ENCODE measurements at regions not wholly inside any gene's neighbourhood (a gene's known extent, or its start where the extent isn't known, plus 50 kb on each side); places are given as distances from the start of the nearest gene placed in this dataset.
A peak's percentile ranks its signal among the peaks of the same experiment; 100 is the strongest.

DNA sequence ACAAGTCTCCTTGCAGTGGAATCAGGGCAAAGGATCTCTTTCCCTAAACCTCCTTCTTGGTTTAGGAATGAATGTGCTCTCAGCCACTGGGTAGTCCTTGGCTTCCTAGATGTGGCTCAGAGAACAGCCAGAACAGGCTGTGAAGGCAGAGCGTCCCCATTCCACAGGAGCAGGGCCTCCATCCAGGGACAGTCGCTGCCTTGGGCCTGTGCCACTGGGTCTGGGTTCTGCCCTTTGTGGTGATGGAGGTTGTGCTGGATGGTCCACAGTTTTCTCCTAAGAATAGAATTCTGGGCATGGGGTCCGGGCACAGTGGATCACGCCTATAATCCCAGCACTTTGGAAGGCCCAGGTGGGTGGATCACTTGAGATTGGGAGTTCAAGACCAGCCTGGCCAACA, 516.5 kb upstream of the RAB6C start:
- DNase-seq: no peak

DNA sequence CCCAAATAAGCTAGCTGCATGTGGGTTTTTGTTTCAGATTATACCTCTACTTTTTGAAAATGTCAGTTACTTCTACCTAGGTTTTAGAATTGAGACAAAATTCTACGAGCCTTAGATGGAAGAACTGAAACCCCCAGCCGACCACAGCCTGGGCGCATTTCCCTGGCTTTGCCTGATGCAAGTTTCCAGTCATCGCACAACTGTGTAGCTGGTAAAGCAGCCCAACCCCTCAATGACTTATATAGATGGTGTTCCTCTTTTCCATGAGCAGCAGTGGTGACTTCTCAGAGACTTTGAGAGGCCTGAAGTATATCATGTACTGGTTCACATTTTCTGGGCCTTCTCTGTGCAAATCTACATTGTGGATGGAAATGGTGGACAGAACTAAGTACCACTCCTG, 515.4 kb upstream of the RAB6C start:
- peak in 2 of 4 experiments; percentile 8 to 35 for DNase-seq

DNA sequence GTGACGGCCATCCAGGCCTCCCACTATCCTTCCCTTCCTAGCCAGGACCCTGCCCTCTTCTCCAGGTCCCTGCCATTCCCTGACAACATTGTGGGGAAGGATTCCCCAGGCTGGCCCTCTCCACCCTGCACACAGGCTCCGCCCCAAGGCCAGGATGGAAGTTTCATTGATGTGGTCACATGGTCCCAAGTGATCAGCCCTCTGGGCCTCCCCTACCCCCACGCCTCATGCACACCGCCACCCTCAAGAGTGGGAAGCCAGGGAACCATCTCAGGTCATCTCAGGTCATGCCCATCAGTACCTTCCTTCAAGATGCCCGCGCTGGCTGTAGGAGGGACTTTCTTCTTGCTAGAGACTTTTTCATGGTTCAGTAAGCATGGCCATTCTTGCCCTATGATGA, 514.8 kb upstream of the RAB6C start:
- peak in 1 of 4 experiments; percentile 1 for DNase-seq

DNA sequence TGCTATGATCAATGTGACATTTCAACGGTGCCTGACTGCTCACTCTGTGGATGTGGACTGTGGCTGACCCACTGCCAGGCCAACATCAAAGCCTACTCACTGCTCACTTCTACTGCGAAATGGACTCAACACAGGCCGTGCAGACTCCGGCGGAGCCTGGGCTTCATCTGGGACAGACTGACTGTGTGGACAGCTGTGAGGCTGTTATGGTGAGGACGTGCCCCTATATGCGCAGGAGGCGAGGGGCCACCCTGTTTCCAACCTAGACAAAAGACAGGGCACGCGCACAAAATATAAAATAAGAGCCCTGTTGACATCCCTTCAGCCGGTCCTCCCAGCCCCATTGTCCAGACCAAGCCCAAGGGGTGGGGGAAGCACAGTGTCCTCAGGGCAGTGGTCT, 514.4 kb upstream of the RAB6C start:
- no peak for DNase-seq

DNA sequence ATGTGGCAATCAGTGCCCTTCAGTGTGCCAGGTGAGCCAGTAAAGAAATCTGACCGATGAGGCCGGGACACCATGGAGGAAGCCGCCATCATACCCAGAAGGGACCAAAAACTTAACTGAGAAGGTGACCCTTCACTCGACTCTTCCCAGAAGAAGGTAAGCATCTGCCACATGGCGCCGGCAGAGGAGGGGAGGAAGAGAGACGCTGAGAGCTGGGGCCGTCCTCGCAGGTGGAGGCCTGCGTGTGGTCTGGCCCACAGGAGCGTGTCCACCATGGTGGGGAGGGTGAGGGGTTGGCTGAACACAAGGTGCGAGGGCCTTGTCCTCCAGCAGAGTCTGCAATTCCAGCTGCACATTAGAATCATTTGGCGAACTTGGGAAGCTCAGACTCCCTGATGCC, 513.1 kb upstream of the RAB6C start:
- DNase-seq: no peak

DNA sequence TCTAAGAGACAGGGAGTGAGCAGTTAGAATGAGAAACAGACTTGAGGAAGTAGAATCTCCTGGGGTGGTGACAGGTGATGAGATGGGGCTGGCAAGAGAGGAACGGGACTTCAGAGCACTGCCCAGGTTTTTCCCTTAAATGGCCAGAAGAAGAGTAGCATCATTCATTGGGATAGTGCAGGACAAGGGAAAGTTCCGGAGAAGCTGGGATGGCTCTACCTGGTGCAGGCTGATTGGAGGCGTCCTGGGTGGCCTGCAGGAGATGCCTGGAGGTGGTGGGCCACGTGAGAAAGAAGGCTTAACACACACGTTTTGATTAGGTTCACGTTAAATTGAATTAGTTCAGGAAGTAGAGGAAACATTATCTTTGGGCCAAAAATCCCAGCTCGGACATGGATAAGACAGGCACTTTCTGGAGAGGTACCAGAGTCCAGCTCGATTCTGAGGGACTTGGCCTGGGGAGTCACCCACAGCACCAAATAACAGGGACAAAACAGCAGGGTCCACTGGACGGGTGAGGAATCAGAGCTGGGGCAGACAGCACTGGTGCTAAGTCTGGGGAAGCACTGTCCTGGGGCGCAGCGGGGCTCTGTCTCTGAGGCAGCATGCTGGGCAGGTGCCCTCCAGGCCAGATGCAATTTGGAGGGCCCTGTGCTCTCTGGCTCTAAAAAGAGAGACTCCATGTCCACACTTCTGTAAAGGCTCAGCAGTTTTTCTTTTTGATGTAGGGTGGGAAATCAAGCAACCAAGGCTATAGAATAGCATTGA, 512.3 kb upstream of the RAB6C start:
- DNase-seq: no peak

DNA sequence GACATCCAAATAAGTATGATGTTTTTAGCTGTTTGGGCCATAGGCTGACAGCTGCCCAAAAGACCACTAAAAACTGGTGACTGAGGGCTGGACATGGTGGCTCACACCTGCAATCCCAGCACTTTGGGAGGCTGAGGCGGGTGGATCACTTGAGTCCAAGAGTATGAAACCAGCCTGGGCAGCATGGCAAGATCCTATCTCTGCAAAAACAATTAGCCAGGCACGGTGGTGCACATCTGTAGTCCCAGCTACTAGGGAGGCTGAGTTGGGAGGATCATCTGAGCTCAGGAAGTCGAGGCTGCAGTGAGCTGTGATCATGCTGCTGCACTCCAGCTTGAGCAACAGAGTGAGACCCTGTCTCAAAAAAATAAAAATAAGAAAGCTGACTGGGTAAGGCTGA, 511.5 kb upstream of the RAB6C start:
- DNase-seq: no peak

DNA sequence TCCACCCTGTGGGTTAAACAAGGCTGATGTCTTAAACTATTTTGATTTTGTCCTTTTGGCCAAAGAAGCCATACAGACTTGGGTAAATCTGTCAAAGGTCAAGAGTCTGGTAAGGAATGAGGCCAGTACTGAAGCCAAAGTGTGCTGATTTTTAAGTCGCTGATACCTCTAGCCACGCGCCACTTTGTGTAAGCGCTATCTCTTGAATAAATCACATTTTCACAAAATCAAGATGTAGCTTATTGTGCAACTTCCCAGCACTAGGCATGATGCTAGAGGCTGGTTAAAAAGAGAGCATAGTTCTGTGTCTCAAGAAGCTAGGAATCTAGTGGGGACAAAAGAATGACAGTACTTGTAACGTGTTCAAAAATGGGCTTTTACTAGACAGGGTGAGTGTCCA, 510.6 kb upstream of the RAB6C start:
- DNase-seq: no peak

DNA sequence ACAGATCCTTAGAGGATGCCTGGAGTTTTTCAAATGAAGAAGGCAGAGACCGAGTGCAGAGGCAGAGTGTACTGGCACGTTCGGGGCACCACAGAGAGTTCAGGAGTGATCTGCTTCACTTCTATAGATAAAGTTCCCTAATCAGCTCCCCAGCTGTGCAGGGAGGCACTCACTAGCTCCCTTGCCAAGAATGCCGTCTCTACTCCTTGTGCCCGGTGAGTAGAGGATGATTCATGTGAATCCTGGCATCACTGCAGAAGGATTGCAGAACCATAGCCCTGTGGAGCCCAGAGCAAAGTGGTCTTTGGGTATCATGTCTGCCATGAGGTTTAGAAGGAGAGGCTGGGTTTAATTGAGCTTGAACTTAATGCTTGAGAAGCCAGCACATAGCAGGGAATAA, 510.1 kb upstream of the RAB6C start:
- DNase-seq: no peak

DNA sequence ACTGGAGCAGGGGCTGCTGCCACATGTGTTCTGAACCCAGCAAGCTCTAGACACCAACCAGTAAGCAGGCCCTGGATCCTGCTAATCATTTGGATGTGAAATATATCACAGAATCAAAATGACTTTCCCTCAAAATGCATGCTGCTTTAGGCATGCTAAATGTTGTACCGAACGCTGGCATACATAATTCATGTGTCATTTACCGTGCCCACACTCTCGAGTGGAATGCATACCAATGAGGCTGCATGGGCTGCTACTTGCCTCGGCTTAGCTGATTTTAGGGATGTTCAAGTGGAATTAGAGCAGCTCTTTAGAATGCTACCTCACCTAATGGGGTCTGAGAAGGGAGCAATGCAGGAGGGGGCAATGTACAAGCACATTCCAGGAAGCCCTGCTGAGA, 509.6 kb upstream of the RAB6C start:
- no peak for DNase-seq

DNA sequence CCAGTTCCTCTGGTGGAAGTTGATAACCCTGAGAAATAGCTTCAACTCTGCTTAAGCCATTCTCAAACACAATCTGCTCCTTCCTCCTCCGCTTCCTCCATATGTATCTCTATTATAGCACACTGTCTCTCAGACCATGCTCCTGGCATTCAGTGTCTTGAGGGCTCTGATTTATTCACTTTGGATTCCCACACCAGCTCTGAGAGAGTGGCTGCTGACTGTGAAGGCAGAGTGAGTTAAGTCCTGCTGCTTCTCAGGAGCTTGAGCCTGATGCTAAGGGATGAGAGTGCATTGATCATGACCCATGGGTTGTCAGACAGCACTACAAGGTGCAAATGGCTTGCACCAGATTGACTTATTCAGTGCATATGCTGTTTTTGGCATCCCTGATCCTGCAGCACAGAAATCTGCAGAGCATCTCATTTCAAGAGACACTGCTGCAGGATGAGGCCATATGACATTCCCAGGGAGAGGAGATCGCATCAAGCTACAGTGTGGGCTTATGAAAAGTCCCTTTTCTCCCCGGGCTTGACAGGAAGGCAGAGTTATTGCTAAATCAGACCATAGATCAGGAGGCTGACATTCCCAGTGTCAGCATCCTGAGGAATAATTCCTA, 500.5 kb upstream of the RAB6C start:
- DNase-seq: no peak

DNA sequence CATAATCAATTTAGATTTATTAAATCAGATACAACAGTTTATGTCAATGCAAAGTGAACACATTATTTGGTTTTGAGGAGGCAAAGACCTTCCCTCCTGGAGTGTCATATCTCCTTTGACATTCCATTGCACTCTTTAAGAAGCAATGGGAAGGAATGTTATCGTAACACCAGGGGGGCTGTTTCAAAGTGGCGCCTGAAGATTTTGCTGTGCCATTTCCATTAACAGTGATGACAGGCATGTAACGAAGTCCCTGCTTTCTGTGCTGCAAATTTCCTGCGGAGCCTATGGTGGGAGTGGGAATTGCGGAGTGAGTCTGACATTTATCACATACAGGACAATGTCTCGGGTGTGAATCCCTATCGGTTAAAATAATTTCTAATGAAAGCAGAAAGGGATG, 499.6 kb upstream of the RAB6C start:
- DNase-seq: no peak

DNA sequence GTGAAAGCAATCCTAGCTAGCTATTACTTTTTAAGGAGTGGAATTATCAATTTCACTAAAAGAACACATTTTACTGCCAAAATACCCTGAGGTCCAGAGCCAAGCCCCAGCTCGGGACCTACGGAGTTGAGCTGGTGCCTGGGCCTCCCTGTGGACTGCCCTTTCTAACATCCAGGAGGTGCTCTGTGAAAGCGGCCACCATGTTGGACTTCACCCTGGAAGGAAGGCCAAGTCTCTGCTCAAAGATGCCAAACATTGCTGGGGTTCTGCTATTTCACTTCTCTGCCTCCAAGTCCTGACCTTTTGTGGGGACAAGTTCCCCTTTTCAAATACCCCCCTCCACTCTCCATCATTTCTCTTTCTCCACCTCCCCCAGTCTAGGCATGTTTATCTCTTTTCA, 498.7 kb upstream of the RAB6C start:
- peak in 1 of 4 experiments; percentile 8 for DNase-seq

DNA sequence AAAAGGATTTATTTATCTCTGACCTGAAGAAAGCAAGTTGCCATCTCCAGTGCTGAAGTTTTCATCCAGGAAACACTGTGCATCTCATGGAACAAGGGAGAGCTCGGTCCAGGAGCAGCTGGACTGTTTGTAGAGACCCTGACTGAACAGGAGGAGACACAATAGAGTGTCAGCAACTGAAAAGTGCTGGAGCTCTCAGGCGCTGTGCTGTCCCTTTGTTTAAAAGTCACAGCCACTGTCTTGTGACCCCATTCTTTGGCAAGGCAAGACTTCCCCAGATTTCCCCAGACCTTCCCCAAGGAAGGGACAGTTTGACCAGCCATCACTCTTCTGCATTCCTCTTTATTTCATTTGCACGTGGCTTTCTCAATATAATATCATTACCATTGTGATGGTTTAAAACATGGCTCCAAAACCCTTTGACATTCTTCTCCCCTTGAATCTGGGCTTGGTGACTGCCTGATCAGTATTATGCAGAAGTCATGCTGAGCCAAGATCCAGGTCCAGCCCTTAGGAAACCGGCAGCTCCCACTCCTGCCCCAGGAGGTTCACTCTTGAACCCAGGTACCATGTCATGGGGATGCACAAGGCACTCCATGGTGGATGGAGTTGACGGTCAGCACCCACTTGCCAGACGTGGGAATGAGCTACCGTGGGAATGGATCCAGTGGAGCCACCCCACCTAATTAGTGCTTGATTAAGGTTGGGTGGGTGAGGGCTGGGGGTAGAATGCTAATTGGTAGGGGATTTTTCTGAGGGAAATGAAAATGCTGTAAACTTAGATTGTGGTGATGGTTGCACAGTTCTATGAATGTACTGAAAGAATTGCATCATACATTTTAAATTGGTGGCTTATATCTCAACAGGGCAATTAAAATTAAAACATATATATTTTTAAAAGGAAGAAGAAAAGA, 497.9 kb upstream of the RAB6C start:
- DNase-seq: no peak

DNA sequence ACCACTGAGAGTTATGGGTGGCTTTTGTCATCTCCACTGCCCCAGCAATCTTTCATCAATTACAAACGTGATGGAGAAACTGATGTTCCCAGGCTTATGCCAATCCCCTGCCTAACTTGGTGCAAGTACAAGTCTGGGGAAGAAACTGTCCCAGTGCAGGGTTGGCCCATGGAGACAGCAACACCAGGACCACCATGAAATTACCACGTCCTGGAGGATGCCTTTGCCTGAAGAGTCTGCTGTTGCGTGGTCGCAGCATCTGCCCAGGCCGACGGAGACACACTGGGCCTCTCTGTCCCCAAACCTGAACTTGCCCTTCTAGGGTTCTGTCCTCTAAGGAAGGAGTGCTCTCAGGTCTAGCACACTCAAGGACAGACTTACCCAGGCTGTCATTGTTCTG, 496.8 kb upstream of the RAB6C start:
- DNase-seq: no peak

DNA sequence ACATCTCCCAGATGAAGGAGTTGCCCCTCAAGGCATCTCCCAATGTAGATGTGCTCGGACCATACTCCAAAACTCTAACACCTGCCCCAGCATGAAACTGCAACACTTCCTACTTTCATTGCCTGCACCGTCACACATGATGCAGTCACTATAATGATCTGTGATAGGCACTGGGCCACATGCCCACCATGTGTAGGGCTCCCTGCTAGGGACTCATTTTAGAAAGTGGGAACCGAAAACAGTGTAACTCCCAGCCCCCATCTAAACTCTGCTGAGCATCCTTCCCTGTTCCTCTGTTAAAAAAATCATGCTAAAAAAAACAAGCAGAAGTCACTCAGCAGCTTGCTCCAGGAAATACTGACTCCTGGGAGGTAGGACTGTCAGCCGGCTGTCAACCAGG, 496.1 kb upstream of the RAB6C start:
- DNase-seq: peak in 2 of 4 experiments; percentile 11 to 23

DNA sequence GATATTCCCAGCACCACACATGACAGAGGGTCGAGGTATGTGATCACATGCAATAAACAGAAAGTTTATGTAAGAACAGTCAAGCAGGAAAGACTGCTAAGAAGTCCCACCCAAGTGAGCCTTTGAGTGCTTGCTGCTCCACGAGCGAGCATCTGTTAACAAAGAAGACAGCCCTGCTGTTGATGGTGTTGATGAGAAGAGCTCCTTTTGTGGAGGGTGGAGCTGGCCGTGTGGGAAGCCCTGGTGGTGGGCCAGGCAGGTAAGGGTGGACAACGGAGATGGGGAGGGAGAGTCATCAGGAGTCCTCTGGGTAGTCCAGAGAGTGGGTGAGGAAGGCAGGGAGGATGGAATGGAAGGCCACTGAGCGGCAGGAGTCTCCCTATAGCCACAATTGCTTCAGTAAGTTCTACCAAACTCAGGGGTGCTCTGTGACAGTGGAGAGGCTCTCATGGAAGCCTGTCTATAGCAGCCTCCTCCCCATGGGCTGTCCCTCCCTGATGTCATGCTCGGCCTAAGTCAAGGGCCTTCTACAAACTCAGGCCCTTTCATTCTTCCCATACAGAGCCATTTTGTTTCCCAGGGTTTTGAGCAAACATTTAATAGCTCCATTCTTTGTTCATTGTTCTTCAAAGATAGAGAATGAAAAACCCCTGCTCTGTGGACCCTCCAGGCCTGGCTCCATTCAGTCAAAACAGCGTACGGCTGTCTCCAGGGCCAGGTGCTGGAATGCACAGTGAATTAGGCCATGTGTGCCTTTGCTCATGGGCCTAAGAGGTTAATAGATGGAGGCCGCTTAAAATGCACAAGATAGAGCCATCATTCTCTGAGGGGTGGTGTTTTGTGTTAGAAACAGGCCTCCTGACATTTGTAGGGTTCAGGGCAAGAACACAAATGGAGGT, 494.2 kb upstream of the RAB6C start:
- no peak for DNase-seq

DNA sequence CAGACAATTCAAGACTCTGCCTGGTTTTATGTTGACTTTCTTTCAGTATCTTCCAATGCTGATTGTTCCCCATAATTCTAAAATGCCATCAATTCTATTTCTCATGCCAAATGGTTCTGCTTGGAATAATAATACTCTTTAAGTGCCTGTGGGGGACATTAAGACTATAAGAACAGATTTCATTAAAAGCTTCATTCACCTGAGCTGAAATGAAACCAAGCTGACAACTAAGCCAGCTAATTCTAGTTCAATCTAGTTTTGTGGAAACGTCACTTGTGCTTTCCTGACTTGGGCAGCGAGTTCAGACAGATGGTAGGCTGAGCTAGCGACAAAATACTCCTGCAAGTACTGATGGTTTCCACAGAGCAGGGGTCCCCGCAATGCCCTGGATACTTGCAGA, 491.1 kb upstream of the RAB6C start:
- DNase-seq: no peak

DNA sequence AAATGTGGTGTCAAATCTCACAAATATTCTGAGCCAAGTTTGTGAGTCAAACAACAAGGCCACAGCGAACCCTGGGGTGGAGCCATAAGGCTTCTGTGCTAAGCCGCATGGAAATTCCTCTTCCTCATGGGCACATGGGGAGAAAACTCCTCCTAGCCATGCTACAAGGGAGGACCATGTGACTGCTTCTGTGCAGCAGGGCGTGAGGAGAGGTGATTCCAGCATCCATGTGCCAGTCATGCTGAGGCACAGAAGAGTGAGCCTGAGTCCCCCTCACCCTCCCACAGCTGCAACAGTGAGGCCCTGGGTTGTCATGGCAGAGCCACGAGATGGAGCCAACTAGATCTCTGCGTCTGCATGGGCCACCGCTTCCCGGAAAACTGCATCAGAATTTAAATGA, 488.8 kb upstream of the RAB6C start:
- DNase-seq: no peak

DNA sequence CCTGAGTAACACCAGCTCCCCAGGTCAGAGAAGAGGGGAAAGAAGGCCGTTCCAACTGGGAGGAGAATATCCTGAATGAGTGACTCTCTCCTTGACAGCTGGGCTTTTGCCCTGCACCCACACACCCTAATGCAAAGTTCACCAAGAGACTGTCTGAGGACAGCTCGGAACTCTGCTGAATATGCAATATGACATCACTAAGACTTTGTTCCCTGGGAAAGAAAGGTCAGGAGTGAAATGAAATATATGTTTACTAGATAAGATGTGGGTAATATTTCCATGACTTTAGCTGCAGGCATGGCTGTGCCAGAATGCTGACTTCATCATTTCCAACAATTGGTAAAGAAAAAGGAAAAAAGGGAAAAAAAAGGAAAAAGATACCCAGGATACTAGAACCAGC, 488.2 kb upstream of the RAB6C start:
- no peak for DNase-seq

DNA sequence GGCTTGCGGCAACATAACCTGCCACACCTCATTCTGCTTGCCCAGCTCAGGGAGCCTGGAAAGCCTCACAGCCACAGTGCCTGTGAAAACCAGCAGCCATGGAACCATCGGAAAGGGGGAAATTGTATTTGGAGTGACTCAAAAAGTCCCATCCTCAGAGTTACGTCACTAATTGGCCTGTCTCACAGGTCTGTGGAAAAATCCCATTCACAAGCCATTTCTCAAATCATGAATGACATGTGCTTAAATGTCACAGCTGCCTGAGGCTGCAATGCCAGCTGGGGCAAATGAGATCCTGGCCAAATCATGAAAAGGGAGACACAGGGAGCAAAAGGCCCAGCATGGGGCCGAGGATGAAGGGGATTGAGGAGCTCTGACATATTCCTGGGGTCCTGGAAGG, 486.9 kb upstream of the RAB6C start:
- no peak for DNase-seq

DNA sequence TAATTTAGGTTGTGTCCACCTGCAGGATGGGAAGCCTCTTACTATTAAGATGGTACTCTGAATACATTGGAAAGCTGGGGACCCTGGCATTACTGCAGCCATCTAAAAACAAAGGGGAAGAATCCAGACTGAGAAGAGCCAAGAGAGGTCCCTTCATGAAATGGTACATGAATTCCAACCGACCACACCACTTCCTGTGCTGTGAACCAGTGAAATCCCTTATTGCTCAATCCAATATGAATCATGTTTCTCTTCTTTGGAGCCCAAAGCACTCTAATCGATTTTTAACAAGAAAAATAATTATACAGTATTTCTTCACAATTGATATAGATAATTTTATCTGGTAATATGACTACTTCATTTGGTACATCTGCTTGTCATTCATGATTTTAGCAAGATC, 479.7 kb upstream of the RAB6C start:
- peak in 1 of 4 experiments; percentile 26 for DNase-seq

DNA sequence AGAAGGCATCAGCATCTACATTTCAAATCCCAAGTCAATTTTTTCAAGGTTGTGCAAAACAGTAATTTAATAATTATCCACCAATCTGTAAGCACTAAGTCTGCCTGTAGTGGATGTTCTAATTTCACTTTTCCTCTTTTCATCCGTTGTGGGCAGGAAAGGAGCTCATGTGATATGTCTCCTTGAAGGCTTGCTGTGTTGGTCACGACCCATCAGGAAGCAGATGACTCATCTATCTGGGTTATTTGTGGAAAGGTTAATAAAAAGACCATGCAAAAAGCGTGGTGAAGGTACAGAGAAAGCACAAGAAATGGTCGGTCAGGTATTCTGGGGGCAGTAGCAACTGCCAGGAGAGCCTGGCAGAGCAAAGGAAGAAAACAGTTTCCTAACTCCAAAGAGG, 476.7 kb upstream of the RAB6C start:
- no peak for DNase-seq
